MM.1S (cell line): ENCODE measurements at regions not wholly inside any gene's neighbourhood (a gene's known extent, or its start where the extent isn't known, plus 50 kb on each side); places are given as distances from the start of the nearest gene placed in this dataset.

Experiments used
- DNase-seq: peaks from one replicate; pipeline ENCODE4 v3.0.0-alpha.2; 2015
- H2AFZ ChIP-seq: fragments of 300-600 bp; sonication (generic); 2 replicates; pipeline ENCODE4 v1.6.0; 2016; ENCODE audit warnings: antibody characterized with exemption, low read length
- H3F3A ChIP-seq: fragments of 300-600 bp; sonication (generic); 2 replicates; pipeline ENCODE4 v1.6.1; 2016; ENCODE audit warnings: mild to moderate bottlenecking, antibody characterized with exemption, low read length, moderate library complexity, mixed read lengths; ENCODE audit not compliant: insufficient read depth
- H3K27ac ChIP-seq: fragments of 300-600 bp; sonication (generic); 2 replicates; pipeline ENCODE4 v1.5.1; 2016; ENCODE audit warnings: mild to moderate bottlenecking, low read length
- H3K27me3 ChIP-seq: fragments of 300-600 bp; sonication (generic); replicated peaks from 2 replicates; pipeline ENCODE4 v1.6.0; 2016; ENCODE audit warnings: low read length; ENCODE audit not compliant: insufficient read depth
- H3K36me3 ChIP-seq: fragments of 300-600 bp; sonication (generic); replicated peaks from 2 replicates; pipeline ENCODE4 v1.6.1; 2016; ENCODE audit warnings: mild to moderate bottlenecking, low read length, mixed read lengths; ENCODE audit not compliant: insufficient read depth
- H3K4me1 ChIP-seq: fragments of 300-600 bp; sonication (generic); 2 replicates; pipeline ENCODE4 v1.6.1; 2016; ENCODE audit warnings: low read length, mixed read lengths
- H3K4me2 ChIP-seq: fragments of 300-600 bp; sonication (generic); 2 replicates; pipeline ENCODE4 v1.6.0; 2016; ENCODE audit warnings: low read depth, low read length
- H3K4me3 ChIP-seq: fragments of 300-600 bp; sonication (generic); 2 replicates; pipeline ENCODE4 v1.5.1; 2016; ENCODE audit warnings: low read length, mixed read lengths
- H3K79me2 ChIP-seq: fragments of 300-600 bp; sonication (generic); 2 replicates; pipeline ENCODE4 v1.6.1; 2016; ENCODE audit warnings: mixed run types, low read length, mixed read lengths
- H3K9ac ChIP-seq: fragments of 300-600 bp; sonication (generic); 2 replicates; pipeline ENCODE4 v1.6.1; 2016; ENCODE audit warnings: low read length, mixed read lengths
- H3K9me2 ChIP-seq: fragments of 300-600 bp; sonication (generic); replicated peaks from 2 replicates; pipeline ENCODE4 v1.6.1; 2016; ENCODE audit warnings: mild to moderate bottlenecking, low read length, mixed read lengths; ENCODE audit not compliant: insufficient read depth
- H3K9me3 ChIP-seq: fragments of 300-600 bp; sonication (generic); replicated peaks from 2 replicates; pipeline ENCODE4 v1.6.1; 2016; ENCODE audit warnings: mild to moderate bottlenecking, low read length, mixed read lengths; ENCODE audit not compliant: insufficient read depth
- H4K20me1 ChIP-seq: fragments of 300-600 bp; sonication (generic); 2 replicates; pipeline ENCODE4 v1.6.1; 2016; ENCODE audit warnings: mild to moderate bottlenecking, low read length, moderate library complexity, mixed read lengths; ENCODE audit not compliant: insufficient read depth
- CTCF ChIP-seq: fragments of 300-600 bp; sonication (generic); IDR thresholded peaks from 2 replicates; pipeline ENCODE4 v1.5.1; 2016; ENCODE audit warnings: antibody characterized with exemption, low read length, mixed read lengths
- EZH2 ChIP-seq: fragments of 300-600 bp; sonication (generic); optimal IDR thresholded peaks from 2 replicates; pipeline ENCODE3; 2017; ENCODE audit warnings: low read depth, mild to moderate bottlenecking, antibody characterized with exemption, low read length, mixed read lengths
- EZH2phosphoT487 ChIP-seq: fragments of 300-600 bp; sonication (generic); IDR thresholded peaks from 2 replicates; pipeline ENCODE4 v1.6.1; 2018; ENCODE audit warnings: antibody characterized with exemption, low read length

- H4K20me1 ChIP-seq = no peaks in the 10 kb centered on the region
- no peaks in the 10 kb centered on the region for H3K79me2 ChIP-seq
- H3F3A ChIP-seq = no peaks in the 10 kb centered on the region
- no peaks in the 10 kb centered on the region for H3K4me1 ChIP-seq
- H3K27me3 ChIP-seq = no peaks in the 10 kb centered on the region
- H3K9me3 ChIP-seq = no peaks in the 10 kb centered on the region
- no peak overlapping the region for H3K9ac ChIP-seq
- no peak overlapping the region for H3K4me2 ChIP-seq
- no peak for TF ChIP-seq EZH2phosphoT487
- no peak for TF ChIP-seq CTCF
- no peak for TF ChIP-seq EZH2
- H2AFZ ChIP-seq = no peak overlapping the region
- H3K9me2 ChIP-seq = no peaks in the 10 kb centered on the region
- H3K36me3 ChIP-seq = no peaks in the 10 kb centered on the region
- no peak overlapping the region for H3K27ac ChIP-seq
- no peak for DNase-seq
- H3K4me3 ChIP-seq = no peak overlapping the region
Observed at GRCh38 chr4:1575418-1576303, 108.5 kb downstream of the FAM53A start.

DNA sequence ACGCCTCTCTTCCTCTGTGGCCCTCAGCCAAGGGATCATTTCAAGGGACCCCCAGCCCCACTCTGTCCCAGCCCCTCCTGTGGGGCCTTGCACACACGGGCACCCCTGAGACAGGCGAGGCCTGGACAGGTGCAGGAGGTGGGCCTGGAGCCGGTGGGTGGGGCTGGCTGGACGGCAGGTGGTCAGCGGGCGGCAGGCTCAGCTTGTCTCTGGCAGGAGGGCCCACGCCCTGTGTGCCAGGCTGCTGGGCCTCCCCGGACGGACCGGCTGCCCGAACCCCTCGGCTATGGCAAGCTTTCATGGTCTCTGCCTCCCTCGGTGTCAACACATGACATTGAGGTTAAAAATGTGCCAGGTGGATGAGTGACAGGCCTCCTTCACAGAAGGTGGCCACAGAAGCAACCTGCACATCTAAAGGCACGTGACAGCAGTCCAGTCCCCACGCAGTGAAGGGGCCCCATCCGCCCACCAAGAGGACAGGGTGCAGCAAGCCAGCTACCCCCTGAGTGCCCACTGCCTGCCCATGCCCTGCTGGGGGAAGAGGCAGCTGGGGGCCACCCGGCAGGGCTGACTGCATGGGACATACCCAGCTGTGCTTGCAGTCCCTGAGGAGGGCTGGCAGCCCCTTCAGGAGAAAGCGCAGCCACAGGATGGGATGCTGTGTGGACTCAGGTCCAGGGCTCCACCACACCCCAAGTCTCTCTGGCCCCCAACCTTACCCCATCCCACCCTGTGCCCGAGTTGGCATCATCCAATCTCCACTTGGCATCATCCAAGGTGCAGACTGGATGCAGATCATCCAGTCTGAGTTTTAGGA lies 109.3 kb downstream of the FAM53A start:
- H3K27ac ChIP-seq = no peak overlapping the region
- no peak overlapping the region for H2AFZ ChIP-seq
- H3K4me2 ChIP-seq = no peak overlapping the region
- H3K79me2 ChIP-seq = no peaks in the 10 kb centered on the region
- H3K4me3 ChIP-seq = no peak overlapping the region
- H3F3A ChIP-seq = no peaks in the 10 kb centered on the region
- H3K9me3 ChIP-seq = no peaks in the 10 kb centered on the region
- H4K20me1 ChIP-seq = no peaks in the 10 kb centered on the region
- no peak overlapping the region for H3K9ac ChIP-seq
- H3K27me3 ChIP-seq = no peaks in the 10 kb centered on the region
- DNase-seq = no peak
- TF ChIP-seq EZH2 (no peak), EZH2phosphoT487 (no peak), CTCF (no peak)
- no peaks in the 10 kb centered on the region for H3K36me3 ChIP-seq
- no peaks in the 10 kb centered on the region for H3K9me2 ChIP-seq
- H3K4me1 ChIP-seq = no peaks in the 10 kb centered on the region

GRCh38 chr4:1573830-1574459 lies 110.2 kb downstream of the FAM53A start:
- no peak for DNase-seq
- Histone ChIP-seq H3K9ac (no peak overlapping the region), H2AFZ (no peak overlapping the region), H3K36me3 (no peaks in the 10 kb centered on the region), H3K4me2 (no peak overlapping the region), H4K20me1 (no peaks in the 10 kb centered on the region), H3F3A (no peaks in the 10 kb centered on the region), H3K4me1 (no peaks in the 10 kb centered on the region), H3K79me2 (no peaks in the 10 kb centered on the region), H3K9me3 (no peaks in the 10 kb centered on the region), H3K9me2 (no peaks in the 10 kb centered on the region), H3K4me3 (no peak overlapping the region), H3K27ac (no peak overlapping the region), H3K27me3 (no peaks in the 10 kb centered on the region)
- TF ChIP-seq EZH2 (no peak), CTCF (no peak), EZH2phosphoT487 (no peak)
